HEK293 (cell line): ENCODE measurements at regions not wholly inside any gene's neighbourhood (a gene's known extent, or its start where the extent isn't known, plus 50 kb on each side); places are given as distances from the start of the nearest gene placed in this dataset.
"Not testable (repeated sequence)": the region's sequence is repeated elsewhere in the genome, so short reads cannot be mapped to it uniquely, and the experiment has no call there.

Experiments
- CTCF ChIA-PET: fragments of 350-600 bp; formaldehyde crosslinking; extraction: SDS; loops from one replicate; lab custom pipeline; 2021; ENCODE audit warnings: antibody characterized with exemption; lab: Yijun Ruan, JAX
- POLR2A ChIA-PET: fragments of 300-600 bp; formaldehyde crosslinking; extraction: SDS; loops from one replicate; lab custom pipeline; 2020; ENCODE audit warnings: antibody characterized with exemption, inconsistent platforms; lab: Yijun Ruan, JAX
- H3K27ac ChIP-seq: fragments of 200-500 bp; sonication (Bioruptor generic); 2 replicates; pipeline ENCODE4 v1.5.1; 2014; ENCODE audit warnings: low read depth, low read length, control low read depth, inconsistent platforms; ENCODE audit errors: extremely low read depth
- H3K36me3 ChIP-seq, 2 experiments: fragments of 200-500 bp in 1 of 2; sonication (Bioruptor generic) in 1 of 2; 1 replicate in 1 of 2; 2 replicates in 1 of 2; pipeline ENCODE4 v1.5.1; 2014 to 2017; ENCODE audit warnings: inconsistent platforms in 2 of 2, low read length in 2 of 2; ENCODE audit not compliant: control insufficient read depth in 2 of 2, insufficient read depth in 1 of 2
- H3K4me1 ChIP-seq: fragments of 200-500 bp; sonication (Bioruptor generic); 2 replicates; pipeline ENCODE4 v1.5.1; 2014; ENCODE audit warnings: mild to moderate bottlenecking, low read length, inconsistent platforms; ENCODE audit not compliant: control insufficient read depth, insufficient read depth
- H3K4me3 ChIP-seq: 2 replicates; pipeline ENCODE4 v1.5.1; 2011; ENCODE audit warnings: low read depth, mild to moderate bottlenecking, control low read depth, low read length, moderate library complexity
- H3K9me3 ChIP-seq: fragments of 200-500 bp; sonication (Bioruptor generic); 2 replicates; pipeline ENCODE4 v1.5.1; 2014; ENCODE audit warnings: low read depth, low read length, inconsistent platforms; ENCODE audit not compliant: control insufficient read depth, insufficient read depth
- KLF8 ChIP-seq: fragments of 450-650 bp; formaldehyde crosslinking; IDR thresholded peaks from 2 replicates; pipeline ENCODE4 v1.5.1; 2016; ENCODE audit warnings: missing biosample characterization, missing genetic modification characterization
- MZF1 ChIP-seq: fragments of 450-650 bp; formaldehyde crosslinking; IDR thresholded peaks from 2 replicates; pipeline ENCODE4 v1.5.1; 2017; ENCODE audit warnings: missing biosample characterization, missing genetic modification characterization, borderline replicate concordance
- OSR2 ChIP-seq: fragments of 450-650 bp; formaldehyde crosslinking; IDR thresholded peaks from 2 replicates; pipeline ENCODE4 v1.5.1; 2016; ENCODE audit warnings: missing biosample characterization, missing genetic modification characterization
- SALL2 ChIP-seq: fragments of 450-650 bp; formaldehyde crosslinking; IDR thresholded peaks from 2 replicates; pipeline ENCODE4 v1.5.0; 2017; ENCODE audit warnings: missing biosample characterization, mild to moderate bottlenecking, missing genetic modification characterization, borderline replicate concordance
- SCRT2 ChIP-seq: fragments of 450-650 bp; formaldehyde crosslinking; IDR thresholded peaks from 2 replicates; pipeline ENCODE4 v1.5.1; 2016; ENCODE audit warnings: missing biosample characterization, missing genetic modification characterization
- TRIM28 ChIP-seq: IDR thresholded peaks from 2 replicates; pipeline ENCODE4 v1.6.1; 2011; ENCODE audit warnings: low read length, control low read depth, borderline replicate concordance
- ZBTB20 ChIP-seq: fragments of 450-650 bp; formaldehyde crosslinking; IDR thresholded peaks from 2 replicates; pipeline ENCODE4 v1.5.1; 2016; ENCODE audit warnings: missing biosample characterization, missing genetic modification characterization
- ZBTB7A ChIP-seq: fragments of 450-650 bp; formaldehyde crosslinking; IDR thresholded peaks from 2 replicates; pipeline ENCODE4 v1.5.1; 2016; ENCODE audit warnings: low read depth, missing biosample characterization, missing genetic modification characterization
- ZNF112 ChIP-seq: fragments of 450-650 bp; formaldehyde crosslinking; IDR thresholded peaks from 2 replicates; pipeline ENCODE4 v1.5.0; 2017; ENCODE audit warnings: missing biosample characterization, missing genetic modification characterization
- ZNF121 ChIP-seq: fragments of 450-650 bp; formaldehyde crosslinking; IDR thresholded peaks from 2 replicates; pipeline ENCODE4 v1.5.1; 2016; ENCODE audit warnings: missing biosample characterization, missing genetic modification characterization
- ZNF157 ChIP-seq: fragments of 450-650 bp; formaldehyde crosslinking; IDR thresholded peaks from 2 replicates; pipeline ENCODE4 v1.5.1; 2016; ENCODE audit warnings: missing biosample characterization, missing genetic modification characterization
- ZNF184 ChIP-seq: fragments of 450-650 bp; IDR thresholded peaks from 2 replicates; pipeline ENCODE4 v1.5.1; 2018; ENCODE audit warnings: missing biosample characterization, mild to moderate bottlenecking, missing genetic modification characterization
- ZNF248 ChIP-seq: fragments of 450-650 bp; formaldehyde crosslinking; IDR thresholded peaks from 2 replicates; pipeline ENCODE4 v1.5.1; 2017; ENCODE audit warnings: missing biosample characterization, missing genetic modification characterization
- ZNF292 ChIP-seq: fragments of 450-650 bp; formaldehyde crosslinking; IDR thresholded peaks from 2 replicates; pipeline ENCODE4 v1.5.1; 2016; ENCODE audit warnings: low read depth, missing biosample characterization, missing genetic modification characterization, borderline replicate concordance
- ZNF404 ChIP-seq: fragments of 450-650 bp; formaldehyde crosslinking; IDR thresholded peaks from 2 replicates; pipeline ENCODE4 v1.5.1; 2017; ENCODE audit warnings: missing biosample characterization, missing genetic modification characterization
- ZNF555 ChIP-seq: fragments of 450-650 bp; formaldehyde crosslinking; conservative IDR thresholded peaks from 2 replicates; pipeline ENCODE4 v1.5.1; 2017; ENCODE audit warnings: missing biosample characterization, mild to moderate bottlenecking, missing genetic modification characterization, inconsistent platforms
- ZNF558 ChIP-seq: fragments of 450-650 bp; formaldehyde crosslinking; IDR thresholded peaks from 2 replicates; pipeline ENCODE4 v1.5.1; 2016; ENCODE audit warnings: missing biosample characterization, missing genetic modification characterization
- ZNF561 ChIP-seq: fragments of 450-650 bp; IDR thresholded peaks from 2 replicates; pipeline ENCODE4 v1.5.1; 2018; ENCODE audit warnings: missing biosample characterization, missing genetic modification characterization, borderline replicate concordance
- ZNF629 ChIP-seq: fragments of 450-650 bp; formaldehyde crosslinking; IDR thresholded peaks from 2 replicates; pipeline ENCODE4 v1.5.1; 2017; ENCODE audit warnings: missing biosample characterization, missing genetic modification characterization
- ZNF658 ChIP-seq: fragments of 450-650 bp; formaldehyde crosslinking; IDR thresholded peaks from 2 replicates; pipeline ENCODE4; 2016; ENCODE audit warnings: missing biosample characterization, missing genetic modification characterization
- ZNF830 ChIP-seq: fragments of 450-650 bp; IDR thresholded peaks from 2 replicates; pipeline ENCODE4 v1.5.0; 2018; ENCODE audit warnings: missing biosample characterization, missing genetic modification characterization, low read depth, mild to moderate bottlenecking, moderate library complexity
- ZNF843 ChIP-seq: fragments of 450-650 bp; formaldehyde crosslinking; IDR thresholded peaks from 2 replicates; pipeline ENCODE4 v1.5.1; 2016; ENCODE audit warnings: missing biosample characterization, missing genetic modification characterization
- ZSCAN30 ChIP-seq: fragments of 450-650 bp; IDR thresholded peaks from 2 replicates; pipeline ENCODE4 v1.5.1; 2018; ENCODE audit warnings: missing biosample characterization, mild to moderate bottlenecking, missing genetic modification characterization, moderate library complexity
- TF ChIP-seq, protein P1 (sequence below): fragments of 450-650 bp; formaldehyde crosslinking; optimal IDR thresholded peaks from 2 replicates; pipeline ENCODE3; 2016; ENCODE audit warnings: missing biosample characterization, mild to moderate bottlenecking, missing genetic modification characterization
- TF ChIP-seq, protein P2 (sequence below): fragments of 450-650 bp; IDR thresholded peaks from 2 replicates; pipeline ENCODE4 v1.5.1; 2018; ENCODE audit warnings: missing biosample characterization, mild to moderate bottlenecking, missing genetic modification characterization
- TF ChIP-seq, protein P3 (sequence below): sonication (generic); formaldehyde crosslinking; IDR thresholded peaks from 2 replicates; pipeline ENCODE4 v1.8.1; 2022; ENCODE audit warnings: mild to moderate bottlenecking, moderate library complexity, missing genetic modification reagents
- TF ChIP-seq, protein P4 (sequence below): fragments of 450-650 bp; formaldehyde crosslinking; IDR thresholded peaks from 2 replicates; pipeline ENCODE4 v1.5.1; 2016; ENCODE audit warnings: missing biosample characterization, missing genetic modification characterization

DNA sequence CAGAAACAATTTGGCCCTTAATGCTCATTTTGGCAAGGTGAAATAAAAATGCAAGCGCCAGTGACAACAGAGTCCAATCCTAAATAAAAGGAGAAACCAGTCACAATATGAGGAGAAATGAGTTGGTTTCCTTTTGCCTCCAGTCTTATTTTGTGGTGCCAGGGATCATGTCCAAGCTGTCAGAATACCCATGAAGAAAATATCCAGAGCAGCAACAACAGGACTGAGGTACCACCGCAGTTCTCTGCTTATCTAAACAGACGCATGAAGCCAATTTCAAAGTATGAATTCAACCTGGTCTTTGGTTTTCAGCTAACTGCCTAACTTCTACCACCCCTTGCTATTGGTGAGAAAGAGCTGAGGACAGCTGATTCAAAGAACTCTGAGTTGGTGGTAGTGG lies 199.9 kb upstream of the MAGEB2 start:
- Histone ChIP-seq H3K36me3 (no peaks in the 10 kb centered on the region), H3K27ac (no peak overlapping the region), H3K4me3 (no peak overlapping the region), H3K4me1 (no peaks in the 10 kb centered on the region), H3K9me3 (no peaks in the 10 kb centered on the region)
- POLR2A ChIA-PET: no interaction called here
- CTCF ChIA-PET: no interaction called here
- TF ChIP-seq, protein P1, sequence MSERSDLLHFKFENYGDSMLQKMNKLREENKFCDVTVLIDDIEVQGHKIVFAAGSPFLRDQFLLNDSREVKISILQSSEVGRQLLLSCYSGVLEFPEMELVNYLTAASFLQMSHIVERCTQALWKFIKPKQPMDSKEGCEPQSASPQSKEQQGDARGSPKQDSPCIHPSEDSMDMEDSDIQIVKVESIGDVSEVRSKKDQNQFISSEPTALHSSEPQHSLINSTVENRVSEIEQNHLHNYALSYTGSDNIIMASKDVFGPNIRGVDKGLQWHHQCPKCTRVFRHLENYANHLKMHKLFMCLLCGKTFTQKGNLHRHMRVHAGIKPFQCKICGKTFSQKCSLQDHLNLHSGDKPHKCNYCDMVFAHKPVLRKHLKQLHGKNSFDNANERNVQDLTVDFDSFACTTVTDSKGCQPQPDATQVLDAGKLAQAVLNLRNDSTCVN (tag by site-specific recombination): no peak
- TF ChIP-seq ZNF561 (tag by site-specific recombination): no peak
- TF ChIP-seq ZNF184 (tag by site-specific recombination): no peak
- TF ChIP-seq ZNF112 (tag by site-specific recombination): no peak
- no peak for TF ChIP-seq ZNF830 (tag by site-specific recombination)
- TF ChIP-seq ZNF629 (tag by site-specific recombination): no peak
- TF ChIP-seq, protein P2, sequence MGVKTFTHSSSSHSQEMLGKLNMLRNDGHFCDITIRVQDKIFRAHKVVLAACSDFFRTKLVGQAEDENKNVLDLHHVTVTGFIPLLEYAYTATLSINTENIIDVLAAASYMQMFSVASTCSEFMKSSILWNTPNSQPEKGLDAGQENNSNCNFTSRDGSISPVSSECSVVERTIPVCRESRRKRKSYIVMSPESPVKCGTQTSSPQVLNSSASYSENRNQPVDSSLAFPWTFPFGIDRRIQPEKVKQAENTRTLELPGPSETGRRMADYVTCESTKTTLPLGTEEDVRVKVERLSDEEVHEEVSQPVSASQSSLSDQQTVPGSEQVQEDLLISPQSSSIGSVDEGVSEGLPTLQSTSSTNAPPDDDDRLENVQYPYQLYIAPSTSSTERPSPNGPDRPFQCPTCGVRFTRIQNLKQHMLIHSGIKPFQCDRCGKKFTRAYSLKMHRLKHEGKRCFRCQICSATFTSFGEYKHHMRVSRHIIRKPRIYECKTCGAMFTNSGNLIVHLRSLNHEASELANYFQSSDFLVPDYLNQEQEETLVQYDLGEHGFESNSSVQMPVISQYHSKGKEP (tag by site-specific recombination): no peak
- no peak for TF ChIP-seq ZBTB20 (tag by site-specific recombination)
- TF ChIP-seq ZNF292 (tag by site-specific recombination): no peak
- no peak for TF ChIP-seq ZNF404

DNA sequence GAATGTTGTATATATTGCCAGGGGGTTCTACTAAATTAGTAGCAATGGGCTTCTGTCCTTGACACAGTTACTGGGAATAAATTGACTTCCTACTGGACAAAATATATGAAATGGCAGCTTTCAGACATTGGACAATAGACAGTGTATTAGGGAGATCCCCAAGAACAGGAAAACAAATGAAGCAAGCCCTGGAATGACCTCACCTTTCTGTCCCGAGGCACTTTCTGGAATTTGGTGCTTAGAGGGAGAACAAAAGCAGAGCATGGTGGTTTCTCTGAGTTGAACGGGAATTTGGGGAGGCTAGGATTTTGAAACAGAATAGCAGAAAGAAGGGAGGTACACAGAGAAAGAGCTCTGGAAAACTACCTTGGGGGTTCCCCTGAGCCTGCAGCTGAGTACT lies 187.7 kb upstream of the MAGEB2 start:
- TF ChIP-seq ZNF843 (no peak), ZNF121 (no peak), ZNF555 (tag by site-specific recombination) (no peak), ZNF248 (tag by site-specific recombination) (no peak), SALL2 (tag by site-specific recombination) (no peak), MZF1 (tag by site-specific recombination) (no peak)
- TF ChIP-seq, all 188 proteins: peak for 0

DNA sequence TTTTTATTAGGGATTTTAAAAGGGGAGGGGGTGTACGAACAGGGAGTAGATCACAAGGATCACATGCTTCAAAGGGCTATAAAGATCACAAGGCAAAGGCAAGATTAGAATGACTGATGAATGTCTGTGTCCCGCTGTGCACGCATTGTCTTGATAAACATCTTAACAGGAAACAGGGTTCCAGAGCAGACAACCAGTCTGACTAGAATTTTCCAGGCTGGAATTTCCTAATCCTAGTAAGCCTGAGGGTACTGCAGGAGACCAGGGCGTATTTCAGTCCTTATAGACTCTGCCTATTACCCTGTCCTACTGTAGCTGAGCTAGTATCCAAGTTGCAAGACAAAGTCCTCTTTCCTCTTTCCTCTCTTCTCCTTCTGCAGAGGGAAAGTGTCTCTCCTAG lies 179.0 kb upstream of the MAGEB2 start:
- H3K27ac ChIP-seq, H3K36me3 ChIP-seq, H3K4me1 ChIP-seq, H3K4me3 ChIP-seq, CTCF ChIA-PET, H3K9me3 ChIP-seq, POLR2A ChIA-PET: not testable (repeated sequence)

More for the DNA sequence above, 187.7 kb upstream of the MAGEB2 start:
- ChIA-PET CTCF (interaction anchor here (0.5 kb wide), 1 partner anchor 140 kb away, joined by 3 read pairs; no protein-coding TSS in a partner anchor), POLR2A (no interaction called here)
- no peak overlapping the region for H3K4me3 ChIP-seq
- H3K4me1 ChIP-seq: no peaks in the 10 kb centered on the region
- no peak overlapping the region for H3K27ac ChIP-seq
- no peaks in the 10 kb centered on the region for H3K36me3 ChIP-seq
- H3K9me3 ChIP-seq: no peaks in the 10 kb centered on the region

DNA sequence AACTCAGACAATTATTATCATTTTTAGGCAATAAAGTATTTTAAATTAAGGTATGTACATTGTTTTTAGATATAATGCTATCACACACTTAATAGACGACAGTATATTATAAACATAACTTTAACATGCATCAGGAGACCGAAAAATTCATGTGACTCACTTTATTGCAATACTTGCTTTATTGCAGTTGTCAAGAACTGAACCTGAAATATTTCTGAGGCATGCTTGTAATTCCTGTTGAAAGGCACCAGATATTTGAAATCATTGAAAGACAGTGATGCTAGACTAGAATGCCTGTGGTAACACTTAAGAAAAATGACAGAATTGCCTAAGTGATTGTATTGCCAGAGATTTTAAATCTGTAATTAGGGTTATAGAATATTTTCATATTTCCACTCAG lies 175.6 kb upstream of the MAGEB2 start:
- no peaks in the 10 kb centered on the region for H3K9me3 ChIP-seq
- no peak for TF ChIP-seq KLF8 (tag by site-specific recombination)
- TF ChIP-seq ZNF157: no peak
- no peak for TF ChIP-seq ZNF658
- TF ChIP-seq ZBTB7A: no peak
- TF ChIP-seq, protein P3, sequence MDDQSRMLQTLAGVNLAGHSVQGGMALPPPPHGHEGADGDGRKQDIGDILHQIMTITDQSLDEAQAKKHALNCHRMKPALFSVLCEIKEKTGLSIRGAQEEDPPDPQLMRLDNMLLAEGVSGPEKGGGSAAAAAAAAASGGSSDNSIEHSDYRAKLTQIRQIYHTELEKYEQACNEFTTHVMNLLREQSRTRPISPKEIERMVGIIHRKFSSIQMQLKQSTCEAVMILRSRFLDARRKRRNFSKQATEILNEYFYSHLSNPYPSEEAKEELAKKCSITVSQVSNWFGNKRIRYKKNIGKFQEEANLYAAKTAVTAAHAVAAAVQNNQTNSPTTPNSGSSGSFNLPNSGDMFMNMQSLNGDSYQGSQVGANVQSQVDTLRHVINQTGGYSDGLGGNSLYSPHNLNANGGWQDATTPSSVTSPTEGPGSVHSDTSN (CRISPR knock-in tag): no peak
- TF ChIP-seq ZSCAN30 (tag by site-specific recombination): no peak
- TF ChIP-seq TRIM28: no peak
- TF ChIP-seq, protein P4, sequence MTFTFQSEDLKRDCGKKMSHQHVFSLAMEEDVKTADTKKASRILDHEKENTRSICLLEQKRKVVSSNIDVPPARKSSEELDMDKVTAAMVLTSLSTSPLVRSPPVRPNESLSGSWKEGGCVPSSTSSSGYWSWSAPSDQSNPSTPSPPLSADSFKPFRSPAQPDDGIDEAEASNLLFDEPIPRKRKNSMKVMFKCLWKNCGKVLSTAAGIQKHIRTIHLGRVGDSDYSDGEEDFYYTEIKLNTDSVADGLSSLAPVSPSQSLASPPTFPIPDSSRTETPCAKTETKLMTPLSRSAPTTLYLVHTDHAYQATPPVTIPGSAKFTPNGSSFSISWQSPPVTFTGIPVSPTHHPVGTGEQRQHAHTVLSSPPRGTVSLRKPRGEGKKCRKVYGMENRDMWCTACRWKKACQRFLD: no peak
- TF ChIP-seq ZNF558: no peak
- TF ChIP-seq OSR2 (tag by site-specific recombination): no peak
- TF ChIP-seq SCRT2 (tag by site-specific recombination): no peak
- CTCF ChIA-PET: interaction anchor here (0.6 kb wide), 1 partner anchor 41 kb away, joined by 3 read pairs; no protein-coding TSS in a partner anchor
- no peak overlapping the region for H3K27ac ChIP-seq
- no peak overlapping the region for H3K4me3 ChIP-seq
- no peaks in the 10 kb centered on the region for H3K36me3 ChIP-seq
- no peaks in the 10 kb centered on the region for H3K4me1 ChIP-seq
- POLR2A ChIA-PET: no interaction called here
